Spleen (tissue), 7 donors: ENCODE measurements at regions not wholly inside any gene's neighbourhood (a gene's known extent, or its start where the extent isn't known, plus 50 kb on each side); places are given as distances from the start of the nearest gene placed in this dataset.

Source experiments
- CTCF ChIP-seq, 11 experiments: fragments of 200-600 bp in 7 of 11; fragments of 450-650 bp in 4 of 11; sonication (generic) in 4 of 11; IDR thresholded peaks in 8 of 11; conservative IDR thresholded peaks in 3 of 11; 1 replicate in 7 of 11; 2 replicates in 4 of 11; pipeline versions ENCODE4 v1.4.0 to v1.8.0; 2016 to 2021; ENCODE audit warnings: antibody characterized with exemption in 11 of 11, inconsistent platforms in 4 of 11, mild to moderate bottlenecking in 1 of 11
- POLR2A ChIP-seq, 3 donors: fragments of 450-650 bp; IDR thresholded peaks; one replicate each; pipeline ENCODE4 v1.5.1; 2017; ENCODE audit warnings: antibody characterized with exemption in 3 of 3, mild to moderate bottlenecking in 1 of 3
- POLR2AphosphoS5 ChIP-seq, 3 donors: sonication (generic); formaldehyde crosslinking; IDR thresholded peaks; one replicate each; pipeline ENCODE4 v1.5.1; 2017; ENCODE audit warnings: antibody characterized with exemption in 3 of 3
- donor health status: DM: no; HTN: no; CAD: no; lungs with moderate emphysema.
- donor health status: DM: no; HTN: no; CAD: no.
- donor health status: DM: no; HTN: no; CAD: no.

GRCh38 chr2:57614988-57615387, 431.6 kb upstream of the VRK2 start:
- TF ChIP-seq POLR2AphosphoS5 (IDR thresholded peaks at IDR 0.05): no peak
- TF ChIP-seq CTCF (IDR thresholded peaks at IDR 0.05 in 8 of 11, conservative IDR thresholded peaks at IDR 0.05 in 3 of 11): no peak
- no peak for TF ChIP-seq POLR2A (IDR thresholded peaks at IDR 0.05)
